ENCODE measurements at regions not wholly inside any gene's neighbourhood (a gene's known extent, or its start where the extent isn't known, plus 50 kb on each side); places are given as distances from the start of the nearest gene placed in this dataset.

- H3K4me3 ChIP-seq (ENCODE audit: low read depth, low read length), result no peak overlapping the region
- no peak for DNase-seq (ENCODE audit: low read depth)
- TF ChIP-seq CTCF (IDR thresholded peaks at IDR 0.05; ENCODE audit: low read depth, low read length, missing control alignments), result no peak
- in situ Hi-C loops (cut with HindIII; ENCODE audit: low sequenced_read_pairs), result no loop called here
Measured at GRCh38 chr21:21952566-21952965, 954.4 kb downstream of the NCAM2 start.

- no peak overlapping the region for H3K4me3 ChIP-seq (ENCODE audit: low read depth, low read length)
- DNase-seq (ENCODE audit: low read depth), result no peak
- in situ Hi-C loops (cut with HindIII; ENCODE audit: low sequenced_read_pairs), result no loop called here
- TF ChIP-seq CTCF (IDR thresholded peaks at IDR 0.05; ENCODE audit: low read depth, low read length, missing control alignments), result no peak
Measured at GRCh38 chr21:21955204-21955603, 957.0 kb downstream of the NCAM2 start.

- in situ Hi-C loops (cut with HindIII; ENCODE audit: low sequenced_read_pairs), result no loop called here
- DNase-seq (ENCODE audit: low read depth), result no peak
- TF ChIP-seq CTCF (IDR thresholded peaks at IDR 0.05; ENCODE audit: low read depth, low read length, missing control alignments), result no peak
- H3K4me3 ChIP-seq (ENCODE audit: low read depth, low read length), result no peak overlapping the region
Measured at GRCh38 chr21:21957490-21957889, 959.3 kb downstream of the NCAM2 start.

GRCh38 chr21:21963911-21964310 is 965.7 kb downstream of the NCAM2 start:
- TF ChIP-seq CTCF (IDR thresholded peaks at IDR 0.05; ENCODE audit: low read depth, low read length, missing control alignments), result no peak
- no peak for DNase-seq (ENCODE audit: low read depth)
- no peak overlapping the region for H3K4me3 ChIP-seq (ENCODE audit: low read depth, low read length)
- in situ Hi-C loops (cut with HindIII; ENCODE audit: low sequenced_read_pairs), result no loop called here

GRCh38 chr21:21968810-21969209 is 970.6 kb downstream of the NCAM2 start:
- TF ChIP-seq CTCF (IDR thresholded peaks at IDR 0.05; ENCODE audit: low read depth, low read length, missing control alignments), result no peak
- DNase-seq (ENCODE audit: low read depth), result no peak

GRCh38 chr21:21969211-21969610 is 971.0 kb downstream of the NCAM2 start:
- in situ Hi-C loops (cut with HindIII; ENCODE audit: low sequenced_read_pairs), result no loop called here
- no peak for DNase-seq (ENCODE audit: low read depth)
- H3K4me3 ChIP-seq (ENCODE audit: low read depth, low read length), result no peak overlapping the region
- no peak for TF ChIP-seq CTCF (IDR thresholded peaks at IDR 0.05; ENCODE audit: low read depth, low read length, missing control alignments)

More at GRCh38 chr21:21968810-21969209, 970.6 kb downstream of the NCAM2 start:
- no peak overlapping the region for H3K4me3 ChIP-seq (ENCODE audit: low read depth, low read length)
- in situ Hi-C loops (cut with HindIII; ENCODE audit: low sequenced_read_pairs), result no loop called here

- in situ Hi-C loops (cut with HindIII; ENCODE audit: low sequenced_read_pairs), result no loop called here
- TF ChIP-seq CTCF (IDR thresholded peaks at IDR 0.05; ENCODE audit: low read depth, low read length, missing control alignments), result no peak
- no peak overlapping the region for H3K4me3 ChIP-seq (ENCODE audit: low read depth, low read length)
- DNase-seq (ENCODE audit: low read depth), result no peak
Measured at GRCh38 chr21:21971384-21971783, 973.2 kb downstream of the NCAM2 start.
